HG03457 (cell line): ENCODE measurements at regions not wholly inside any gene's neighbourhood (a gene's known extent, or its start where the extent isn't known, plus 50 kb on each side); places are given as distances from the start of the nearest gene placed in this dataset.

Experiments used
- ATAC-seq: cut with Tn5 transposase; IDR thresholded peaks from one replicate; pipeline ENCODE4 v1.9.1; 2021; ENCODE audit warnings: moderate number of reproducible peaks; ENCODE audit not compliant: unreplicated experiment

- no peak for ATAC-seq
These were observed 364.6 kb upstream of the LYPLAL1 start for GRCh38 chr1:218809061-218809460.

- ATAC-seq, result no peak
These were observed 364.1 kb upstream of the LYPLAL1 start for GRCh38 chr1:218809625-218810024.

GRCh38 chr1:218810306-218810705 is 363.4 kb upstream of the LYPLAL1 start:
- ATAC-seq, result no peak

DNA sequence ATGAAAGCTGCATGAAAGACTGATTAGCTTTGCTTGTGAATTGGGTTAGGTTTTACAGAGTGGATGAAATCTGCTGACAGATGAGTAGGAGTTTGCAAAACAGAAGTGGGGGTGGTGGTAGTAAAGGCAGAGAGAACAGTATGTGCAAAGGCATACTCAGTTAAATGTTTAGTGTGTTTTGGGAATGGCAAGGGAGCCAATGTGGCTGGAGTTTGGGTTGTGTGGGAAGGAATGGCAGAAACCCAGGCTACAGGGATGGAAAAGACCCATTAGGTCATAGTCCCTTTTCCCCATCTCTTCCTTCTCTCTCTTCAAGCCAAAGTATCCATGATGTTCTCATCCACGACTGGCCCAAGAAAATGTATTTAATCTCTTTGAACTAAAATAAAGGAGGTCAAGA is 362.2 kb upstream of the LYPLAL1 start:
- no peak for ATAC-seq

DNA sequence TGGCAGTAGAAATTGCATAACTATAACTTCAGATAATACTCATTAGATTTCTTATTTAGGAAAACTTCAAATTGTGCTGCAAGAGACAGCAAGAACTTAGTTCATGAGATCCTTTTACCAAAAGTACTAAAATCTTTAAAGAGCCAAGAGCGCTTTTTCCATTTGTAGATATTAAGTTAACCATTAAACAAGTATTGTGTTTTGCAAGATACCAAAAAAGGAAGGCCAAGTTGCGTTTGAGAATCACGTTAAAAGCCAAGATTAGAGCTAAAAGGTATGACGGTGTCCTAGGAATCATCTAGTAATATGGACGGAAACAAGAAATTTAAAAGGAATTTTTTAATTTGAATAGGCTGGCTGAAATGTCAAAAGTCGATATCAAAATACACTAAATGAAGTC is 361.3 kb upstream of the LYPLAL1 start:
- no peak for ATAC-seq

- no peak for ATAC-seq
These were observed 360.4 kb upstream of the LYPLAL1 start for GRCh38 chr1:218813237-218813636.

GRCh38 chr1:218815076-218815475 is 358.6 kb upstream of the LYPLAL1 start:
- no peak for ATAC-seq

GRCh38 chr1:218817071-218817470 is 356.6 kb upstream of the LYPLAL1 start:
- ATAC-seq, result no peak

- ATAC-seq, result no peak
These were observed 355.8 kb upstream of the LYPLAL1 start for GRCh38 chr1:218817691-218818465.

GRCh38 chr1:218823291-218823900 is 350.3 kb upstream of the LYPLAL1 start:
- peak; percentile 63 for ATAC-seq

DNA sequence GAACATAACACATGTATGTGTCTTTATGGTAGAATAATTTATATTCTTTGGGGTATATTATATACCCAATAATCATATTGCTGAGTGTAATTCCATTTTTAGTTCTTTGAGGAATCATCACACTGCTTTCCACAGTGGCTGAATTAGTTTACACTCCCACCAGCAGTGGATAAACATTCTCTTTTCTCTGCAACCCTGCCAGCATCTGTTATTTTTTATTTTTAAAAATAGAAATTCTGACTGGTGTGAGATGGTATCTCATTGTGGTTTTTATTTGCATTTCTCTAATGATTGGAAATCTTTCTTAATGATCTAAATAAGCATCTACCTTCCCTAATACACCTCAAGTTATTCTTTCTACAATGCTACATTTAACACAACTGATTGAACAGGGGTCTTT is 346.2 kb upstream of the LYPLAL1 start:
- ATAC-seq, result no peak

DNA sequence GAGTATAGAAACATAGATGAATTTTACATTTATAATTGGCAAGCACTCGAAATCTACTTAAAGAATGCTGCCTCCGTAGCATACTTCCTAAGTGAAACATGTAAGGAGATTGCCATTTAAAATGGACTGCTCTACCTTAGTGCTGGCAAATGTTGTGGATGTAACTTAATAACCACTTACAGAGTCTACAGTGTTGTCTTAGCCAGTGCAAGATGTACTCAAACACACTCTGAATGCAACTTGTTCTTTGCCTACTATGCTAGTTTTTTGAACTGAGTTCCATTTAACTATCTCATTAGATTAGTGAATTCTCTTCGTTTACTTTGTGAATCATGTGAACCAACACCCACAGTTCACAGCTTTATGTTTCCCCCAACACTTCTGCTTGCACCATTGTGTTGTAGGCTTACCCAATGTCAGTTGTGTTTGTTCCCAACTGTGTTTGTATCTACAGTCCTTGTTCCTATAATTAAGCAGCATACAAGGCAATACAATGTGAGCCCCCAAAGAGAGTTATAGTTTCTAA is 345.5 kb upstream of the LYPLAL1 start:
- ATAC-seq, result no peak

GRCh38 chr1:218829097-218829496 is 344.6 kb upstream of the LYPLAL1 start:
- ATAC-seq, result no peak

DNA sequence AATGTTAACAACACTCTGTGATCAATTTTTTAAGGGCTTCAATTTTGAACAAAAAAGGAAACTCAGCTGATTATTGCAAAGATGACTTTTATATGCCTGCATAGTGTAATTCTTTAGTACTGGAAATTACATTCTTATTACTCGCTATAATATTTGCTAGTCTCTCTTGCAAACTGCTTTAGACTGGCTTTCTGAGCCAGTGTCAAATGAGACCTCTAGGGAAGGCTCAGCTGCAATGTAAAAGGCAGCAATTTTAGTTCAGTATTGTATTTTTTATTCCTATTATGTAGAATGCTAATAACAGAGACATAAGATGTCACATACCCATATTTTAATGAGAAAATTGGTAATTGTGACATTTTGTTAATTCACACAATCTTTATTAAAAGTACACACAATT is 338.1 kb upstream of the LYPLAL1 start:
- no peak for ATAC-seq

DNA sequence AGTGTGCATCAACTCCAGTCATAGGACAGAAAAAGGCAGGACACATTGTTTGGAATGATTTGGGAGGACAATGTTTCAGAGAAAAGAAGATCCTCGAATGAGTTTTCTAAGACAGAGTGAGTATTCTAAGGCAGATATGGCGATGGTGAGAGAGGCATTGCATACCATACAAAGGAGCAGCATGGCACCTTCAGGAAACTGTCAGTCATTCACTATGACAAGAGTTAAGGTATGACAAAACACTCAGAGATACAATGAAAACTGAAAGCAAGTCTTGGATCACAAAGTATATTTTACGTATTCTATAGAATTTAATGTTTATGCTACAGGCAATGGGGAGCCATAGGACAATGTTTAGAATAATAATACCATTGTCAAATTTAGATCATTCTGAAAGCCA is 337.4 kb upstream of the LYPLAL1 start:
- no peak for ATAC-seq

- no peak for ATAC-seq
These were observed 336.6 kb upstream of the LYPLAL1 start for GRCh38 chr1:218837051-218837450.

GRCh38 chr1:218845589-218845988 is 328.1 kb upstream of the LYPLAL1 start:
- no peak for ATAC-seq

GRCh38 chr1:218846181-218846580 is 327.5 kb upstream of the LYPLAL1 start:
- no peak for ATAC-seq

DNA sequence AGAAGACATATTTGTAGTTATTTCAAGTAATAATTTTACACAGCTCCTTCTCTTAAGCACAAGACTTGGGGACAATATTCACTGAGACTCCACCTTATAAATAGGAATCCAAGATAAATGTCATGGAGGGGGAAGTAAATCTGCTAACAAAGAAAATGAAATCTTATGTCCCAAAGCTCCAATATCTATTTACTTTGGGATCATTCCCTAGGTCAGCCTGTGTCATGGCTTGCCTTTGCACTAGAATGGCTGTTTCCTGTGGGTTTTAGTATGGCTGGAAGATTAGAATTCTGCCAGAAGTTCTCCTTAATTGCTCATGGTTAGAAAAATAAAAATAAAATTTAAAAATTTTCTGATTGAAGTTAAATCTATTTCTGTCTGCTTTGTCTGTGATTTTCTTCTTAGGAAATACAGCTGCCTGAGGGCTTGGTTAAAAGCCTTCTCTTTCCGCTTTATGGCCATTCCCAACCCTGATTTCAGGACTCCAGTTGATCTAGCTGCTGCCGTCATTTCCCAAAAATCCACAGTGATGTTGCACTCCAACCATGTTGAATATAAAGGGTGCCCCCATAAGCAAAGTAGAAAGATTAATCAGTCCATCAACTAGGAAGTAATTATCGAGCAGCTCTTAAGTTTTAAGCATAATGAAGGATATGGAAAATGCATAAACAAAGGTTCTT is 326.4 kb upstream of the LYPLAL1 start:
- ATAC-seq, result no peak

DNA sequence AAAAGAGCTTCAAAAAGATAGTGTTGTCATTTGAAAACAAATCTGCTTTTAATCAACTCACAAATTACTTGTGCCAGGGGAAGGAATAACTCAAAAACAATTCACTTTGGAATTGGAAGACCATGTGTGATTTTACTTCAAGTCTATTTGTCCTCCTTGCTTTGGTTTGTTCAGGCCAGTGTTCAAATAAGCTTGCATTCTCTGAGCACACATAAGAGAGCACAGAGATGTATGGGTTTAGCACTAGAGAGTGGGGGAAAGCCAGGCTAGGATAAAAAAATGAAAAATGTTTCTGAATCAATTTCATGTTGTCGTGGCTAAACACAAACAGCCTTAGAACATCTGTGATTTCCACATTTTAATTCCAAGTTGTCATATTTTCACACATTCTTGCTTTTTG is 325.7 kb upstream of the LYPLAL1 start:
- ATAC-seq, result no peak

DNA sequence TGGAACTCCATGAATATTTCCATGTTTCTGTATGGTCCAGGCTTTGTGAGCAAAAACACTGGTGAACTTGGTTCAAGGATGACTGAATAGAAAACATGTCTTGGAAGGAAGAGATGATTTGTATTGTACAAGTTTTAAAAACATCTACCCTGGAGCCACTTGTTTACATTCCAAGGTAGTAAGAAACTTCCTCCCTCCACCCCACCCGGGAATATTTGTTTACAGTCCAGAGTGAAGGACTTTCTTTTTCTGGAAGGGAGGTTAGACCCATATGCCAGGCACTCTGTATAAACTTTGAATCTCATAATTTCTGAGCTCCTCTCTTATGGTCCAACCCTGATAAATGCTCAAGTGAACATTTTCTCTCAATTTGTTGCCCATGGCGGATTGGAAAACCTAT is 323.3 kb upstream of the LYPLAL1 start:
- ATAC-seq, result no peak

DNA sequence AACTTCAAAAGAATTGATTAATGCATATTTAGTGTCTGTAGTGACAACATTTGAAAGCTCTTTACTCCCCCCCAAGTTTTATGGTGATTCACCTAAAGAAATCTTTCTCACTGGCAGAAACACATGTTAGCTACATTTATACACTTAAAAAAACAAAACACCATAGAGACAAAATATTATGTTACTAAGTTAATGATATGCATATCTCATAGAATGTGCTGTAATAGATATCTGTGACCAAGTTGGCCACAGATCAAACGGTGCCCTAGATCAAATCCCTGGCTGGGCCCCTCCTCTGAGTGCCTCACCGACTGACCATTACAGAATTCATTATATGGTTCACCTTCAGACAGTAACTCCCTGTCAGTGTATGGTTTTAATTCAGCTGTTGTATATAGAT is 322.1 kb upstream of the LYPLAL1 start:
- no peak for ATAC-seq
